ENCODE measurements at regions not wholly inside any gene's neighbourhood (a gene's known extent, or its start where the extent isn't known, plus 50 kb on each side); places are given as distances from the start of the nearest gene placed in this dataset.
"Not testable (repeated sequence)": the region's sequence is repeated elsewhere in the genome, so short reads cannot be mapped to it uniquely, and the experiment has no call there.

- DNase-seq (ENCODE audit: low read depth): peak; percentile 15
- no peak overlapping the region for H3K4me3 ChIP-seq (replicated peaks; ENCODE audit: low read depth, low read length)
- TF ChIP-seq, protein P1, sequence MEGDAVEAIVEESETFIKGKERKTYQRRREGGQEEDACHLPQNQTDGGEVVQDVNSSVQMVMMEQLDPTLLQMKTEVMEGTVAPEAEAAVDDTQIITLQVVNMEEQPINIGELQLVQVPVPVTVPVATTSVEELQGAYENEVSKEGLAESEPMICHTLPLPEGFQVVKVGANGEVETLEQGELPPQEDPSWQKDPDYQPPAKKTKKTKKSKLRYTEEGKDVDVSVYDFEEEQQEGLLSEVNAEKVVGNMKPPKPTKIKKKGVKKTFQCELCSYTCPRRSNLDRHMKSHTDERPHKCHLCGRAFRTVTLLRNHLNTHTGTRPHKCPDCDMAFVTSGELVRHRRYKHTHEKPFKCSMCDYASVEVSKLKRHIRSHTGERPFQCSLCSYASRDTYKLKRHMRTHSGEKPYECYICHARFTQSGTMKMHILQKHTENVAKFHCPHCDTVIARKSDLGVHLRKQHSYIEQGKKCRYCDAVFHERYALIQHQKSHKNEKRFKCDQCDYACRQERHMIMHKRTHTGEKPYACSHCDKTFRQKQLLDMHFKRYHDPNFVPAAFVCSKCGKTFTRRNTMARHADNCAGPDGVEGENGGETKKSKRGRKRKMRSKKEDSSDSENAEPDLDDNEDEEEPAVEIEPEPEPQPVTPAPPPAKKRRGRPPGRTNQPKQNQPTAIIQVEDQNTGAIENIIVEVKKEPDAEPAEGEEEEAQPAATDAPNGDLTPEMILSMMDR (IDR thresholded peaks at IDR 0.05; ENCODE audit: low read length, missing control alignments): no peak
Observed at GRCh38 chr2:48092846-48093803, 186.8 kb upstream of the FBXO11 start.

GRCh38 chr2:48096765-48097164 is 190.5 kb upstream of the FBXO11 start:
- H3K4me3 ChIP-seq (replicated peaks; ENCODE audit: low read depth, low read length); DNase-seq (ENCODE audit: low read depth): not testable (repeated sequence)

DNA sequence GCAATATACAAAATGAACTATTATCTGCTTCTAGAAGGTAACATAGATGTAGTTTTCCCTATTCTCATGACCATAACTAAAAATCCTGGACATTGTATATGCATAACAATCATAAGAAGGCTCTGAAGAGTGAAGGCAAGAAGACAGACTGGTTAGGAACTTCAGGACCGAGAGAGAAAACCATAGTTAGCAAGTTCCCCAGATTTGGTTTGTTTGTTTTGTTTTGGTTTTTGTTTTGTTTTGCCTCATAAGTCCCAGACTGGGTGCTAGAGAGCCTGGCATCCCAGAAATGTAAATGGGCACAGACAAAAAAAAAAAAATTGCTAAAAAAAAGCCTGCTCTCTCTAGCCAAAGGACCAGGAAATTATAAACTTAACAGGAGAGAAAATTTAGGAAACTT is 192.2 kb upstream of the FBXO11 start:
- TF ChIP-seq, protein P1 (IDR thresholded peaks at IDR 0.05; ENCODE audit: low read length, missing control alignments): no peak
- DNase-seq (ENCODE audit: low read depth): no peak
- H3K4me3 ChIP-seq (replicated peaks; ENCODE audit: low read depth, low read length): no peak overlapping the region

- no peak for DNase-seq (ENCODE audit: low read depth)
- TF ChIP-seq, protein P1 (IDR thresholded peaks at IDR 0.05; ENCODE audit: low read length, missing control alignments): no peak
- no peak overlapping the region for H3K4me3 ChIP-seq (replicated peaks; ENCODE audit: low read depth, low read length)
Observed at GRCh38 chr2:48104418-48104817, 198.1 kb upstream of the FBXO11 start.

- DNase-seq (ENCODE audit: low read depth): no peak
- no peak overlapping the region for H3K4me3 ChIP-seq (replicated peaks; ENCODE audit: low read depth, low read length)
- TF ChIP-seq, protein P1 (IDR thresholded peaks at IDR 0.05; ENCODE audit: low read length, missing control alignments): no peak
Observed at GRCh38 chr2:48105848-48106247, 199.6 kb upstream of the FBXO11 start.

- DNase-seq (ENCODE audit: low read depth): peak; percentile 77
- no peak overlapping the region for H3K4me3 ChIP-seq (replicated peaks; ENCODE audit: low read depth, low read length)
- TF ChIP-seq, protein P1 (IDR thresholded peaks at IDR 0.05; ENCODE audit: low read length, missing control alignments): peak; percentile 17
Observed at GRCh38 chr2:48107326-48107925, 201.1 kb upstream of the FBXO11 start.

- no peak for DNase-seq (ENCODE audit: low read depth)
- TF ChIP-seq, protein P1 (IDR thresholded peaks at IDR 0.05; ENCODE audit: low read length, missing control alignments): no peak
- no peak overlapping the region for H3K4me3 ChIP-seq (replicated peaks; ENCODE audit: low read depth, low read length)
Observed at GRCh38 chr2:48108455-48108854, 202.2 kb upstream of the FBXO11 start.

Measured in fibroblast of pulmonary artery (primary cell).